ENCODE measurements at regions not wholly inside any gene's neighbourhood (a gene's known extent, or its start where the extent isn't known, plus 50 kb on each side); places are given as distances from the start of the nearest gene placed in this dataset.

GRCh38 chr14:85118274-85118673 lies 411.7 kb upstream of the FLRT2 start:
- TF ChIP-seq EZH2 (IDR thresholded peaks at IDR 0.05) (no peak), POLR2AphosphoS5 (IDR thresholded peaks at IDR 0.05; ENCODE audit: borderline replicate concordance, low read depth, low read length) (no peak)
